PC-9 (cell line): ENCODE measurements at regions not wholly inside any gene's neighbourhood (a gene's known extent, or its start where the extent isn't known, plus 50 kb on each side); places are given as distances from the start of the nearest gene placed in this dataset.

ENCODE experiments used
- BruUV-seq: library from RNA; stranded (reverse); fragments of 400-500 nt; replicated peaks from 2 replicates; lab custom pipeline; 2021; lab: Mats Ljungman, UMichigan
- CTCF ChIA-PET: fragments of 300-600 bp; sonication (Branson Sonifier 250); formaldehyde crosslinking; loops from one replicate; lab custom pipeline; 2022; ENCODE audit warnings: antibody characterized with exemption; lab: Charles Lee
- POLR2A ChIA-PET: fragments of 300-600 bp; sonication (Branson Sonifier 250); formaldehyde crosslinking; loops from one replicate; lab custom pipeline; 2022; ENCODE audit warnings: antibody characterized with exemption; ENCODE audit not compliant: unreplicated experiment; lab: Charles Lee
- DNase-seq, 2 experiments: peaks; one replicate each; pipeline versions ENCODE4 v3.0.0 to v3.0.0-alpha.2; 2015 to 2022; ENCODE audit warnings: mixed read lengths in 1 of 2
- H2AFZ ChIP-seq: fragments of 200-600 bp; sonication (generic); 2 replicates; pipeline ENCODE4 v1.8.1; 2017; ENCODE audit warnings: antibody characterized with exemption
- H3F3A ChIP-seq: fragments of 200-600 bp; sonication (generic); 2 replicates; pipeline ENCODE4 v1.8.1; 2017; ENCODE audit warnings: antibody characterized with exemption, mild to moderate bottlenecking, low read depth; ENCODE audit not compliant: insufficient read depth
- H3K27ac ChIP-seq: fragments of 200-600 bp; sonication (generic); 2 replicates; pipeline ENCODE4 v1.6.1; 2016; ENCODE audit warnings: mixed run types
- H3K27me3 ChIP-seq: fragments of 200-600 bp; sonication (generic); 2 replicates; pipeline ENCODE4 v1.6.1; 2016; ENCODE audit warnings: low read depth, mixed run types; ENCODE audit not compliant: insufficient read depth
- H3K36me3 ChIP-seq: fragments of 200-600 bp; sonication (generic); 2 replicates; pipeline ENCODE4 v1.6.1; 2016; ENCODE audit warnings: low read depth, mixed run types
- H3K4me1 ChIP-seq: fragments of 200-600 bp; sonication (generic); replicated peaks from 2 replicates; pipeline ENCODE4 v1.6.1; 2016; ENCODE audit warnings: mixed run types; ENCODE audit not compliant: insufficient read depth
- H3K4me2 ChIP-seq: fragments of 200-600 bp; sonication (generic); 2 replicates; pipeline ENCODE4 v1.6.1; 2017; ENCODE audit warnings: mixed run types
- H3K4me3 ChIP-seq: fragments of 200-600 bp; sonication (generic); 2 replicates; pipeline ENCODE4 v1.6.1; 2016; ENCODE audit warnings: mixed run types
- H3K79me2 ChIP-seq: fragments of 200-600 bp; sonication (generic); 2 replicates; pipeline ENCODE4 v1.6.1; 2017; ENCODE audit warnings: low read depth, mixed run types
- H3K9me2 ChIP-seq: fragments of 200-600 bp; sonication (generic); 2 replicates; pipeline ENCODE4 v1.8.1; 2017; ENCODE audit warnings: mild to moderate bottlenecking; ENCODE audit not compliant: insufficient read depth
- H3K9me3 ChIP-seq: fragments of 200-600 bp; sonication (generic); 2 replicates; pipeline ENCODE4 v1.8.1; 2016; ENCODE audit warnings: low read depth; ENCODE audit not compliant: insufficient read depth
- H4K20me1 ChIP-seq: fragments of 200-600 bp; sonication (generic); 2 replicates; pipeline ENCODE4 v1.8.1; 2017; ENCODE audit not compliant: insufficient read depth
- CTCF ChIP-seq: fragments of 200-600 bp; sonication (generic); conservative IDR thresholded peaks from 2 replicates; pipeline ENCODE4 v1.6.1; 2017; ENCODE audit warnings: mixed run types, antibody characterized with exemption, mild to moderate bottlenecking, moderate library complexity
- EZH2 ChIP-seq: fragments of 200-600 bp; sonication (generic); IDR thresholded peaks from 2 replicates; pipeline ENCODE4 v1.8.0; 2017; ENCODE audit warnings: antibody characterized with exemption, low read depth
- intact Hi-C: fragments of 100-400 bp; cut with micrococcal nuclease; formaldehyde crosslinking; loops from one replicate; pipeline ENCODE4 v1.10.0; 2022; ENCODE audit not compliant: unreplicated experiment

GRCh38 chr6:129923530-129924250 lies 62.6 kb upstream of the TMEM244 start:
- CTCF ChIA-PET = no interaction called here
- no peaks in the 10 kb centered on the region for H3K27me3 ChIP-seq
- DNase-seq = no peak
- no peaks in the 10 kb centered on the region for H3K79me2 ChIP-seq
- intact Hi-C loops = no loop called here
- no TSS peak for BruUV-seq
- TF ChIP-seq CTCF = no peak
- no peak for TF ChIP-seq EZH2
- 0 out of 2 replicates have a peak, but pooled peaks cover 13% of the 10 kb centered on the region for H3K4me1 ChIP-seq
- no peak overlapping the region for H3K27ac ChIP-seq
- POLR2A ChIA-PET = no interaction called here
- H3K9me2 ChIP-seq = no peaks in the 10 kb centered on the region
- H4K20me1 ChIP-seq = no peaks in the 10 kb centered on the region
- no peaks in the 10 kb centered on the region for H3K9me3 ChIP-seq
- H2AFZ ChIP-seq = no peak overlapping the region
- no peak overlapping the region for H3K4me3 ChIP-seq
- H3K4me2 ChIP-seq = no peak overlapping the region
- H3K36me3 ChIP-seq = no peaks in the 10 kb centered on the region
- peaks cover 7% of the 10 kb centered on the region; the same call in 1 of the 2 replicates for H3F3A ChIP-seq

- Histone ChIP-seq H3K36me3 (no peaks in the 10 kb centered on the region), H3K27ac (no peak overlapping the region), H3K4me1 (0 out of 2 replicates have a peak, but pooled peaks cover 13% of the 10 kb centered on the region), H4K20me1 (no peaks in the 10 kb centered on the region), H3K4me2 (no peak overlapping the region), H3K9me3 (no peaks in the 10 kb centered on the region), H3F3A (peaks cover 7% of the 10 kb centered on the region; the same call in 1 of the 2 replicates), H2AFZ (peak overlapping the region; percentile 66; the same call in 1 of the 2 replicates), H3K9me2 (no peaks in the 10 kb centered on the region; the same call in 1 of the 2 replicates), H3K4me3 (no peak overlapping the region), H3K79me2 (no peaks in the 10 kb centered on the region), H3K27me3 (no peaks in the 10 kb centered on the region)
- BruUV-seq = no TSS peak
- TF ChIP-seq CTCF (no peak), EZH2 (no peak)
- ChIA-PET POLR2A (no interaction called here), CTCF (no interaction called here)
- intact Hi-C loops = no loop called here
- DNase-seq = no peak
Measured at GRCh38 chr6:129921169-129921817, 60.2 kb upstream of the TMEM244 start.

- intact Hi-C loops = no loop called here
- peaks cover 7% of the 10 kb centered on the region; the same call in 1 of the 2 replicates for H3F3A ChIP-seq
- peak in 1 of 2 experiments; percentile 49 for DNase-seq
- ChIA-PET POLR2A (interaction anchor here (0.6 kb wide), 1 partner anchor 66 kb away, joined by 3 read pairs; no protein-coding TSS in a partner anchor), CTCF (no interaction called here)
- H3K4me3 ChIP-seq = no peak overlapping the region
- H3K4me2 ChIP-seq = peak overlapping the region; percentile 3; the same call in 1 of the 2 replicates
- H3K9me2 ChIP-seq = no peaks in the 10 kb centered on the region; the same call in 1 of the 2 replicates
- H3K36me3 ChIP-seq = no peaks in the 10 kb centered on the region
- no peaks in the 10 kb centered on the region for H3K27me3 ChIP-seq
- peak overlapping the region; percentile 66; the same call in 1 of the 2 replicates for H2AFZ ChIP-seq
- H3K9me3 ChIP-seq = no peaks in the 10 kb centered on the region
- no peak overlapping the region for H3K27ac ChIP-seq
- H3K4me1 ChIP-seq = 0 out of 2 replicates have a peak, but pooled peaks cover 13% of the 10 kb centered on the region
- BruUV-seq = no TSS peak
- TF ChIP-seq CTCF = no peak
- H4K20me1 ChIP-seq = no peaks in the 10 kb centered on the region
- no peaks in the 10 kb centered on the region for H3K79me2 ChIP-seq
Measured at GRCh38 chr6:129920103-129920798, 59.1 kb upstream of the TMEM244 start.
